WTC11 (cell line): ENCODE measurements at regions not wholly inside any gene's neighbourhood (a gene's known extent, or its start where the extent isn't known, plus 50 kb on each side); places are given as distances from the start of the nearest gene placed in this dataset.

Source experiments
- ATAC-seq: fragments of 200-7000 bp; cut with Tn5 transposase; 2 replicates; pipeline ENCODE4 v1.10.0; 2021; ENCODE audit warnings: mild to moderate bottlenecking, moderate library complexity
- CTCF ChIA-PET: fragments of 300-600 bp; sonication (Branson Sonifier 250); formaldehyde crosslinking; loops from one replicate; lab custom pipeline; 2021; ENCODE audit warnings: antibody characterized with exemption; lab: Charles Lee
- POLR2A ChIA-PET: fragments of 350-600 bp; sonication (Branson Sonifier 250); formaldehyde crosslinking; loops from one replicate; lab custom pipeline; 2021; ENCODE audit warnings: antibody characterized with exemption; lab: Charles Lee
- DNase-seq: peaks from one replicate; pipeline ENCODE4 v3.0.0; 2021; ENCODE audit warnings: low spot score
- H3K27ac Mint-ChIP-seq: 2 replicates; pipeline ENCODE4 v1.8.0; 2021; ENCODE audit warnings: mixed read lengths
- H3K27me3 Mint-ChIP-seq: 2 replicates; pipeline ENCODE4 v1.8.0; 2021; ENCODE audit warnings: low read depth, mild to moderate bottlenecking, moderate library complexity, mixed read lengths
- H3K36me3 Mint-ChIP-seq: 2 replicates; pipeline ENCODE4 v1.8.0; 2021; ENCODE audit warnings: mixed read lengths
- H3K4me1 Mint-ChIP-seq: 2 replicates; pipeline ENCODE4 v1.8.0; 2022; ENCODE audit warnings: mixed read lengths
- H3K4me3 Mint-ChIP-seq: 2 replicates; pipeline ENCODE4 v1.8.0; 2021; ENCODE audit warnings: mild to moderate bottlenecking, moderate library complexity, mixed read lengths
- H3K9me3 Mint-ChIP-seq: 2 replicates; pipeline ENCODE4 v1.8.0; 2021; ENCODE audit warnings: mixed read lengths
- AFF4 ChIP-seq: sonication (generic); formaldehyde crosslinking; IDR thresholded peaks from 2 replicates; pipeline ENCODE4 v1.8.1; 2023; ENCODE audit warnings: mild to moderate bottlenecking, missing genetic modification reagents, borderline replicate concordance
- ETV6 ChIP-seq: sonication (generic); formaldehyde crosslinking; IDR thresholded peaks from 2 replicates; pipeline ENCODE4 v1.8.1; 2022; ENCODE audit warnings: mild to moderate bottlenecking, missing genetic modification reagents
- FOXJ3 ChIP-seq: sonication (generic); formaldehyde crosslinking; IDR thresholded peaks from 2 replicates; pipeline ENCODE4 v1.9.0; 2021; ENCODE audit warnings: missing genetic modification reagents, mild to moderate bottlenecking, borderline replicate concordance
- FOXP4 ChIP-seq: sonication (generic); formaldehyde crosslinking; IDR thresholded peaks from 2 replicates; pipeline ENCODE4 v1.8.0; 2022; ENCODE audit warnings: mild to moderate bottlenecking, missing genetic modification reagents
- GRHL2 ChIP-seq: fragments of 250-450 bp; sonication (Bioruptor Pico); IDR thresholded peaks from 2 replicates; pipeline ENCODE4 v1.8.0; 2022; ENCODE audit warnings: mild to moderate bottlenecking, moderate library complexity; ENCODE audit not compliant: insufficient replicate concordance, severe bottlenecking
- IRF1 ChIP-seq: sonication (generic); formaldehyde crosslinking; IDR thresholded peaks from 2 replicates; pipeline ENCODE4 v1.8.0; 2023; ENCODE audit warnings: missing genetic modification reagents
- MAX ChIP-seq: sonication (generic); formaldehyde crosslinking; IDR thresholded peaks from 2 replicates; pipeline ENCODE4 v1.8.0; 2022; ENCODE audit warnings: mild to moderate bottlenecking, missing genetic modification reagents
- MXD4 ChIP-seq: fragments of 250-450 bp; sonication (Bioruptor Pico); IDR thresholded peaks from 2 replicates; pipeline ENCODE4 v1.8.0; 2021; ENCODE audit warnings: mild to moderate bottlenecking, moderate library complexity, borderline replicate concordance
- NFATC4 ChIP-seq: fragments of 250-450 bp; sonication (Bioruptor Pico); IDR thresholded peaks from 2 replicates; pipeline ENCODE4 v1.9.0; 2021; ENCODE audit warnings: mild to moderate bottlenecking
- NR3C1 ChIP-seq: sonication (generic); formaldehyde crosslinking; conservative IDR thresholded peaks from 2 replicates; pipeline ENCODE4 v1.8.1; 2023; ENCODE audit warnings: low read depth, mild to moderate bottlenecking, missing genetic modification reagents
- PRDM15 ChIP-seq: sonication (generic); formaldehyde crosslinking; IDR thresholded peaks from 2 replicates; pipeline ENCODE4 v1.8.0; 2022; ENCODE audit warnings: missing genetic modification reagents
- PRRX2 ChIP-seq: fragments of 250-450 bp; sonication (Bioruptor Pico); IDR thresholded peaks from 2 replicates; pipeline ENCODE4 v1.8.0; 2021; ENCODE audit warnings: mild to moderate bottlenecking
- RELA ChIP-seq: sonication (generic); formaldehyde crosslinking; IDR thresholded peaks from 2 replicates; pipeline ENCODE4 v1.8.1; 2022; ENCODE audit warnings: missing genetic modification reagents, mild to moderate bottlenecking, borderline replicate concordance
- SMAD3 ChIP-seq: sonication (generic); formaldehyde crosslinking; IDR thresholded peaks from 2 replicates; pipeline ENCODE4 v1.8.0; 2022; ENCODE audit warnings: missing genetic modification reagents, mild to moderate bottlenecking, borderline replicate concordance
- SMAD4 ChIP-seq: sonication (generic); formaldehyde crosslinking; IDR thresholded peaks from 2 replicates; pipeline ENCODE4 v1.8.0; 2022; ENCODE audit warnings: mild to moderate bottlenecking, missing genetic modification reagents
- SOX15 ChIP-seq: fragments of 250-450 bp; sonication (Bioruptor Pico); IDR thresholded peaks from 2 replicates; pipeline ENCODE4 v1.9.0; 2021; ENCODE audit warnings: mild to moderate bottlenecking
- TCF7 ChIP-seq: sonication (generic); formaldehyde crosslinking; IDR thresholded peaks from 2 replicates; pipeline ENCODE4 v1.8.0; 2022; ENCODE audit warnings: mild to moderate bottlenecking, low read depth, missing genetic modification reagents, moderate library complexity
- ZMAT4 ChIP-seq: fragments of 250-450 bp; sonication (Bioruptor Pico); IDR thresholded peaks from 2 replicates; pipeline ENCODE4 v1.9.0; 2021; ENCODE audit warnings: mild to moderate bottlenecking
- ZNF121 ChIP-seq: sonication (generic); formaldehyde crosslinking; IDR thresholded peaks from 2 replicates; pipeline ENCODE4 v1.8.0; 2023; ENCODE audit warnings: missing genetic modification reagents
- ZNF317 ChIP-seq: sonication (generic); formaldehyde crosslinking; IDR thresholded peaks from 2 replicates; pipeline ENCODE4 v1.8.1; 2023; ENCODE audit warnings: low read depth, mild to moderate bottlenecking, moderate library complexity, missing genetic modification reagents, borderline replicate concordance
- ZNF416 ChIP-seq: fragments of 250-450 bp; sonication (Bioruptor Pico); IDR thresholded peaks from 2 replicates; pipeline ENCODE4 v1.9.0; 2021; ENCODE audit warnings: mild to moderate bottlenecking, inconsistent platforms
- ZNF425 ChIP-seq: fragments of 250-450 bp; sonication (Bioruptor Pico); conservative IDR thresholded peaks from 2 replicates; pipeline ENCODE4 v1.9.0; 2021; ENCODE audit warnings: mild to moderate bottlenecking

GRCh38 chr1:208967334-208967733 lies 616.2 kb upstream of the CAMK1G start (continued):
- TF ChIP-seq FOXJ3 (CRISPR knock-in tag) (no peak), MXD4 (CRISPR knock-in tag) (no peak), IRF1 (no peak), ZNF317 (no peak), ETV6 (CRISPR knock-in tag) (no peak), PRRX2 (CRISPR knock-in tag) (no peak), GRHL2 (CRISPR knock-in tag) (no peak)

GRCh38 chr1:208974717-208975116 lies 608.8 kb upstream of the CAMK1G start:
- Mint-ChIP-seq H3K36me3 (no peaks in the 10 kb centered on the region), H3K4me1 (peaks cover 9% of the 10 kb centered on the region), H3K27ac (no peak overlapping the region), H3K27me3 (no peaks in the 10 kb centered on the region; the same call in 1 of the 2 replicates), H3K4me3 (no peak overlapping the region), H3K9me3 (no peaks in the 10 kb centered on the region)
- DNase-seq (no peak), ATAC-seq (no peak)
- no peak for TF ChIP-seq ZNF425
- no peak for TF ChIP-seq ZMAT4
- no peak for TF ChIP-seq NFATC4
- TF ChIP-seq RELA = no peak
- no peak for TF ChIP-seq SMAD4 (CRISPR knock-in tag)
- TF ChIP-seq SMAD3 (CRISPR knock-in tag) = no peak
- TF ChIP-seq SOX15 (CRISPR knock-in tag) = no peak
- CTCF ChIA-PET = no interaction called here
- POLR2A ChIA-PET = no interaction called here

GRCh38 chr1:208975456-208975855 lies 608.1 kb upstream of the CAMK1G start:
- no peak for ATAC-seq
- no peak for DNase-seq
- no peaks in the 10 kb centered on the region for H3K36me3 Mint-ChIP-seq
- H3K27ac Mint-ChIP-seq = no peak overlapping the region
- H3K4me1 Mint-ChIP-seq = peaks cover 9% of the 10 kb centered on the region
- H3K4me3 Mint-ChIP-seq = no peak overlapping the region
- ChIA-PET POLR2A (no interaction called here), CTCF (no interaction called here)
- H3K9me3 Mint-ChIP-seq = no peaks in the 10 kb centered on the region
- no peaks in the 10 kb centered on the region; the same call in 1 of the 2 replicates for H3K27me3 Mint-ChIP-seq
- TF ChIP-seq AFF4 (CRISPR knock-in tag) = no peak
- no peak for TF ChIP-seq MAX (CRISPR knock-in tag)
- no peak for TF ChIP-seq FOXP4 (CRISPR knock-in tag)
- no peak for TF ChIP-seq ZNF416 (CRISPR knock-in tag)
- no peak for TF ChIP-seq NR3C1
- TF ChIP-seq RELA = no peak
- TF ChIP-seq TCF7 = no peak
- no peak for TF ChIP-seq PRDM15 (CRISPR knock-in tag)
- TF ChIP-seq ZNF121 (CRISPR knock-in tag) = no peak
